CD4-positive, CD25-positive, alpha-beta regulatory T cell (primary cell): ENCODE measurements at regions not wholly inside any gene's neighbourhood (a gene's known extent, or its start where the extent isn't known, plus 50 kb on each side); places are given as distances from the start of the nearest gene placed in this dataset.
"Not testable (repeated sequence)": the region's sequence is repeated elsewhere in the genome, so short reads cannot be mapped to it uniquely, and the experiment has no call there.

ENCODE experiments used
- ATAC-seq, 2 donors: fragments of 150-1000 bp; cut with Tn5 transposase; one replicate each; pipeline ENCODE4 v1.10.0; 2021; ENCODE audit warnings: low read depth in 2 of 2, moderate number of reproducible peaks in 2 of 2, moderate library complexity in 1 of 2
- DNase-seq, 3 donors: peaks; one replicate each; pipeline versions ENCODE4 v3.0.0 to v3.0.0-alpha.2; 2012 to 2022; ENCODE audit warnings: mixed read lengths in 1 of 3
- H3K27ac ChIP-seq: one replicate; pipeline ENCODE4 v1.7.0; 2013; ENCODE audit warnings: mild to moderate bottlenecking, low read length; ENCODE audit not compliant: insufficient read depth, poor library complexity, severe bottlenecking
- H3K27me3 ChIP-seq: one replicate; pipeline ENCODE4 v1.7.0; 2013; ENCODE audit warnings: low read length; ENCODE audit not compliant: control insufficient read depth, insufficient read depth
- H3K36me3 ChIP-seq: one replicate; pipeline ENCODE4 v1.7.0; 2013; ENCODE audit warnings: mild to moderate bottlenecking, low read length, moderate library complexity; ENCODE audit not compliant: control insufficient read depth, insufficient read depth
- H3K4me1 ChIP-seq: 2 replicates; pipeline ENCODE4 v1.7.0; 2013; ENCODE audit warnings: mild to moderate bottlenecking, low read length; ENCODE audit not compliant: insufficient read depth, control insufficient read depth, poor library complexity, severe bottlenecking
- H3K4me3 ChIP-seq: one replicate; pipeline ENCODE4 v1.7.0; 2013; ENCODE audit warnings: low read depth, mild to moderate bottlenecking, low read length, moderate library complexity
- H3K9me3 ChIP-seq, 2 experiments: 1 replicate in 1 of 2; 2 replicates in 1 of 2; pipeline ENCODE4 v1.7.0; 2013; ENCODE audit warnings: low read length in 2 of 2, mild to moderate bottlenecking in 1 of 2, moderate library complexity in 1 of 2; ENCODE audit not compliant: control insufficient read depth in 2 of 2
- H3K27ac Mint-ChIP-seq, 3 donors: one replicate each; pipeline ENCODE4 v1.8.0; 2020 to 2022; ENCODE audit warnings: mild to moderate bottlenecking in 3 of 3, mixed read lengths in 3 of 3, moderate library complexity in 2 of 3
- H3K27me3 Mint-ChIP-seq: one replicate; pipeline ENCODE4 v1.8.0; 2022; ENCODE audit warnings: mild to moderate bottlenecking, mixed read lengths
- H3K36me3 Mint-ChIP-seq: one replicate; pipeline ENCODE4 v1.8.0; 2020; ENCODE audit warnings: mixed read lengths
- H3K4me1 Mint-ChIP-seq, 4 donors: one replicate each; pipeline ENCODE4 v1.8.0; 2020 to 2022; ENCODE audit warnings: mixed read lengths in 4 of 4, mild to moderate bottlenecking in 1 of 4
- H3K4me3 Mint-ChIP-seq, 4 donors: one replicate each; pipeline ENCODE4 v1.8.0; 2020 to 2022; ENCODE audit warnings: mild to moderate bottlenecking in 4 of 4, mixed read lengths in 4 of 4, moderate library complexity in 3 of 4
- H3K9me3 Mint-ChIP-seq, 7 donors: one replicate each; pipeline ENCODE4 v1.8.0; 2020 to 2022; ENCODE audit warnings: mixed read lengths in 7 of 7, mild to moderate bottlenecking in 3 of 7, moderate library complexity in 2 of 7

GRCh38 chrY:16120096-16120495, 1595.8 kb downstream of the NLGN4Y start:
- H3K36me3 Mint-ChIP-seq, H3K27me3 Mint-ChIP-seq, H3K4me1 ChIP-seq, H3K27ac ChIP-seq, H3K27ac Mint-ChIP-seq, DNase-seq, H3K9me3 Mint-ChIP-seq, H3K27me3 ChIP-seq, H3K4me3 Mint-ChIP-seq, H3K36me3 ChIP-seq, H3K4me3 ChIP-seq, H3K9me3 ChIP-seq, ATAC-seq, H3K4me1 Mint-ChIP-seq: not testable (repeated sequence)

- no peak for ATAC-seq
- no peaks in the 10 kb centered on the region for H3K4me1 Mint-ChIP-seq
Measured at GRCh38 chrY:16121988-16122387, 1597.7 kb downstream of the NLGN4Y start.

GRCh38 chrY:16124630-16125317, 1600.4 kb downstream of the NLGN4Y start:
- H3K4me3 Mint-ChIP-seq = no peak overlapping the region
- Histone ChIP-seq H3K9me3 (no peaks in the 10 kb centered on the region), H3K4me3 (no peak overlapping the region), H3K27ac (no peak overlapping the region), H3K36me3 (no peaks in the 10 kb centered on the region), H3K27me3 (no peaks in the 10 kb centered on the region), H3K4me1 (no peaks in the 10 kb centered on the region)
- no peaks in the 10 kb centered on the region for H3K4me1 Mint-ChIP-seq
- no peaks in the 10 kb centered on the region for H3K9me3 Mint-ChIP-seq
- no peak overlapping the region for H3K27ac Mint-ChIP-seq
- ATAC-seq = no peak
- H3K36me3 Mint-ChIP-seq = no peaks in the 10 kb centered on the region
- peaks cover 4% of the 10 kb centered on the region for H3K27me3 Mint-ChIP-seq
- no peak for DNase-seq

More at GRCh38 chrY:16121988-16122387, 1597.7 kb downstream of the NLGN4Y start:
- Mint-ChIP-seq H3K27ac (no peak overlapping the region), H3K9me3 (no peaks in the 10 kb centered on the region), H3K36me3 (no peaks in the 10 kb centered on the region), H3K4me3 (no peak overlapping the region), H3K27me3 (no peaks in the 10 kb centered on the region)
- no peak overlapping the region for H3K27ac ChIP-seq
- no peak overlapping the region for H3K4me3 ChIP-seq
- no peak for DNase-seq
- H3K4me1 ChIP-seq = no peaks in the 10 kb centered on the region
- H3K27me3 ChIP-seq = no peaks in the 10 kb centered on the region
- H3K36me3 ChIP-seq = no peaks in the 10 kb centered on the region
- no peaks in the 10 kb centered on the region for H3K9me3 ChIP-seq

- H3K36me3 Mint-ChIP-seq = no peaks in the 10 kb centered on the region
- no peaks in the 10 kb centered on the region for H3K4me1 Mint-ChIP-seq
- Histone ChIP-seq H3K4me3 (no peak overlapping the region), H3K4me1 (no peaks in the 10 kb centered on the region), H3K36me3 (no peaks in the 10 kb centered on the region), H3K27me3 (no peaks in the 10 kb centered on the region), H3K9me3 (no peaks in the 10 kb centered on the region), H3K27ac (no peak overlapping the region)
- no peaks in the 10 kb centered on the region for H3K27me3 Mint-ChIP-seq
- no peak for DNase-seq
- H3K27ac Mint-ChIP-seq = no peak overlapping the region
- no peak for ATAC-seq
- H3K9me3 Mint-ChIP-seq = peaks cover 0 to 4% (median 0%) of the 10 kb centered on the region in 7 donors
- no peak overlapping the region for H3K4me3 Mint-ChIP-seq
Measured at GRCh38 chrY:16136581-16137298, 1612.4 kb downstream of the NLGN4Y start.

GRCh38 chrY:16157801-16158200, 1633.5 kb downstream of the NLGN4Y start:
- Mint-ChIP-seq H3K36me3 (no peaks in the 10 kb centered on the region), H3K27ac (no peak overlapping the region), H3K27me3 (no peaks in the 10 kb centered on the region), H3K4me1 (no peaks in the 10 kb centered on the region), H3K9me3 (no peaks in the 10 kb centered on the region), H3K4me3 (no peak overlapping the region)
- no peak for ATAC-seq
- no peaks in the 10 kb centered on the region for H3K9me3 ChIP-seq
- H3K27me3 ChIP-seq = no peaks in the 10 kb centered on the region
- H3K4me3 ChIP-seq = no peak overlapping the region
- DNase-seq = no peak
- H3K27ac ChIP-seq = no peak overlapping the region
- H3K4me1 ChIP-seq = no peaks in the 10 kb centered on the region
- H3K36me3 ChIP-seq = no peaks in the 10 kb centered on the region

GRCh38 chrY:16175740-16176139, 1651.4 kb downstream of the NLGN4Y start:
- not testable (repeated sequence) for DNase-seq, H3K27ac ChIP-seq, ATAC-seq, H3K27me3 ChIP-seq, H3K4me3 ChIP-seq, H3K27ac Mint-ChIP-seq, H3K4me1 Mint-ChIP-seq, H3K27me3 Mint-ChIP-seq, H3K36me3 Mint-ChIP-seq, H3K4me1 ChIP-seq, H3K4me3 Mint-ChIP-seq, H3K9me3 Mint-ChIP-seq, H3K9me3 ChIP-seq, H3K36me3 ChIP-seq

GRCh38 chrY:16205482-16205881, 1674.5 kb downstream of the CDY2B start:
- not testable (repeated sequence) for ATAC-seq, H3K4me1 ChIP-seq, H3K4me1 Mint-ChIP-seq

GRCh38 chrY:16243322-16243721, 1636.7 kb downstream of the CDY2B start:
- H3K9me3 ChIP-seq, DNase-seq, H3K36me3 Mint-ChIP-seq, H3K27ac ChIP-seq, H3K27me3 Mint-ChIP-seq, H3K4me3 ChIP-seq, H3K4me1 ChIP-seq, H3K4me1 Mint-ChIP-seq, H3K9me3 Mint-ChIP-seq, H3K36me3 ChIP-seq, H3K27ac Mint-ChIP-seq, ATAC-seq, H3K4me3 Mint-ChIP-seq, H3K27me3 ChIP-seq: not testable (repeated sequence)

More at GRCh38 chrY:16205482-16205881, 1674.5 kb downstream of the CDY2B start:
- DNase-seq, H3K36me3 Mint-ChIP-seq, H3K9me3 Mint-ChIP-seq, H3K27ac ChIP-seq, H3K27me3 ChIP-seq, H3K9me3 ChIP-seq, H3K4me3 ChIP-seq, H3K36me3 ChIP-seq, H3K4me3 Mint-ChIP-seq, H3K27me3 Mint-ChIP-seq, H3K27ac Mint-ChIP-seq: not testable (repeated sequence)
